ENCODE measurements at regions not wholly inside any gene's neighbourhood (a gene's known extent, or its start where the extent isn't known, plus 50 kb on each side); places are given as distances from the start of the nearest gene placed in this dataset.
"Not testable (repeated sequence)": the region's sequence is repeated elsewhere in the genome, so short reads cannot be mapped to it uniquely, and the experiment has no call there.

DNA sequence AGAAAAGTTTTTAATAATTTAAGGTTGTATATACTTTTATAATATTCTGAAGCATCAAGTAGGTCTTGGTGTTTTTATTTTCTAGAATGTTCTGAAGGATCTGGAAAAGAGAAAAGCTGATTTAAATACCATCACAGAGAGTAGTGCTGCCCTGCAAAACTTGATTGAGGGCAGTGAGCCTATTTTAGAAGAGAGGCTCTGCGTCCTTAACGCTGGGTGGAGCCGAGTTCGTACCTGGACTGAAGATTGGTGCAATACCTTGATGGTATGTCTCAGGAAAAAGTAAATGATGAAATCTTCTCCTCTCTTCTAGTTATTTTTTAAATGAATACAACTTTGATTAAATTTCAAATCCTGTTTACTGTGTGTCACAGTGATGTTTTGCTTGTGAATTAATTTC, 225.7 kb downstream of the UTRN start:
- DNase-seq (ENCODE audit: low read depth in 4 of 4, low spot score in 3 of 4): no peak

DNA sequence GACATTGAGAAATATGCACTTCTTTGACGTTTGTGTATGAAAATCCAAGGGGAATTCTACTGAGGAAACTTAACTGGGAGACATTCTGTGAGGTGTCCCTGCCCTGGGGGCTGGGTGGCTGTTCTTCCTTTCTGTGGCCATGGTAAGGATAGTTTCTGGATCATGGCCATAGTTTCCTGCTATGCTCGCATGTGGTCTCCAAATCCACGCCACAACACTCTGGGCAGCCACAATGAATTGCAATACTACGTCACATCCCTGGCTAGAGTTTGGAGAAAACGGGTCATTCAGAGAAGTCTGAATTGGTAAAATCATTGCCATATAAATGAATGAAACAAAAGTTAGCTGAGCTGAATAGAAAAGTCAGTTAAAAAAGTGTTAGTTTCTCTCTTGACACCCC, 230.6 kb downstream of the UTRN start:
- DNase-seq (ENCODE audit: low read depth in 4 of 4, low spot score in 3 of 4): no peak

DNA sequence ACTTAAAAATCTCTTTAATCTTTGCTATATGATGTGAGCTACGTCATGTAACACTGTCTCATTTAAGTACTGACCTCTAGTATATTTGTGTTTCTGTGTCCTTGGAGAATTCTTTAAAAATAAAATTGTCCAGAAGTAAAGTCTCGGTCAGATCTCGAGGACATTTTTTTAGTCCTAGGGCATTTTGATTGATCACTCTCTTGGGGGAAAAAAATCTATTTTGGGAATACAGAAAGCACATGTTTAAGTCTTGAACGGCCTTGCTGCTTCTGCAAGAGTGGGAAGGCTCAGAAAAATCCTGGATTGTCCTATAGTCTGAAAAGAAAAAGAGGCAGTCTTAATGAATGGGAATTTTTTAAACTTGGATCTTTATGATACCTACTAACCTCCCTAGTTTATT, 234.3 kb downstream of the UTRN start:
- peak; percentile 5 to 43 (median 20) for DNase-seq (ENCODE audit: low read depth in 4 of 4, low spot score in 3 of 4)

DNA sequence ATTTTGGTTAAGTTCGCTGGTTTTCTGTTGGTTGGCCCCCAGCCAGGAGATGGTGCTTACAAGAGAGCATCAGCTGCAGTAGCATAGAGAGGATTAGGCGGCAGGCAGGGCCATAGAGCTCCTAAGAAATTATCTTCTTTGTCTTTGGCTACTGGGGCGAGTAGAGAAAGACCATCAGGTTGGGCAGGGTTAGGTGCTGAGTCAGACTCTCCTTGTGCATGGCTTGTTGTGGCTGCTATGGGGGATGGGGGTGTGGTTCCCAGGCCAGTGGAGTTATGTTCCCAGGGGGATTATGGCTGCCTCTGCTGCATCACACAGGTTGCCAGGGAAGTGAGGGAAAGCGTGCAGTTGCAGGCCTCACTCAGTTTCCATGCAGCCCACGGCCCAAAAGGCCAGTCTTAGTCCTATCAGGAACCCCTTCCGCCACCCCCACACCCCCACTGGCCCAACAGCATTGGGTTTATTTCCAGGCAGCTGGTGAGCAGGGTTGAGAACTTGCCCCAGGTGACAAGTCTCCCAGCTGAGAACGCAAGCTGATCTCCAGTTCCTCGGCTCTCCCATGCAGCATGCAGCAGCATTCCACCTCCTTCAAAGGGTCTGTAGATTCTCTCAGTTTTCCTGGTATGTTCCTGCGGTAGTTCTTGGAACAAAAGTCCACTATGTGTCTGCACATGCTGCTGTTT, 243.7 kb downstream of the UTRN start:
- no peak for DNase-seq (ENCODE audit: low read depth in 4 of 4, low spot score in 3 of 4)

DNA sequence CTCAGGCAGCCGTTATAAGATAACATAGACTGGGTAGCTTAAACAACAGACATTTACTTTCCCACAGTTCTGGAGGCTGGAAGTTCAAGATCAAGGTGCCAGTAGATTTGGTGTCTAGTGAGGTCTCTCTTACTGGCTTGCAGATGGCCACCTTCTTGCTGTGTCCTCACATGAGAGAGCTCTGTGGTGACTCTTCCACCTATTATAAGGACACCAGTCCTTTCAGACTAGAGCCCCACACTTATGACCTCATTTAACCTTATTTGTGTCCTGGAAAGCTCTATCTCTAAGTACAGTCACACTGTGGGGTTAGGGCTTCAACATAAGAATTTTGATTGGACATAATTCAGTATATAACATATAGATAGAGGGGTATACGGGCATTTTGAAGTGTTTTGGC, 245.0 kb downstream of the UTRN start:
- no peak for DNase-seq (ENCODE audit: low read depth in 4 of 4, low spot score in 3 of 4)

DNA sequence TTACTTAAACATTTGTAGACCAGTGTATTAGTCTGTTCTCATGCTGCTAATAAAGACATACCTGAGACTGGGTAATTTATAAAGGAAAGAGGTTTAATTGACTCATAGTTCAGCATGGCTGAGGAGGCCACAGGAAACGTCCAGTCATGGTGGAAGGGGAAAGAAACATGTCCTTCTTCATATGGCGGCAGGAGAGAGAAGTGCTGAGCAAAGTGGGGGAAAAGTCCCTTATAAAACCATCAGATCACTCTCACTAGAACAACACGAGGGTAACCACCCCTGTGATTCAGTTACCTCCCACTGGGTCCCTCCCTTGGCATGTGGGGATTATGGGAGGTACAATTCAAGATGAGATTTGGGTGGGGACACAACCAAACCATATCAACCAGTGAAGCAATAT, 247.1 kb downstream of the UTRN start:
- DNase-seq (ENCODE audit: low read depth in 4 of 4, low spot score in 3 of 4): not testable (repeated sequence)

DNA sequence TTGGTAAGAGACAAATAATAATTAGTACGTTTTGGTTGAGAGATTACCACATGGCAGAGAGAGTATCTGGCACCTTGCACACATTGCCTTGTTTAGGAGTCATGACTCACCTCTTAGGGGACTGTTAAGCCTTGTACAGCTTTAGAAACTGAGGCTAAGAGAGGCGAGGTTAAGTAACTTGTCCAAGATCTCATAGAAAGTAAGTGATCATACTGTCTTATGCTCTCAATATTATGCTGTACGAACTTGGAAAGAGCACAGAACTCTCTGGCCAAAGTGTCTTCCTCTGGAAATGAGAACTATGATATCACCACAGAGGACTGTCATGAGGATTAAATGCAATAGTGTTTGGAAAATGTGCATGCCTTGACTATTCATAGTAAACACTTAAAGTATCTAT, 249.0 kb downstream of the UTRN start:
- DNase-seq (ENCODE audit: low read depth in 4 of 4, low spot score in 3 of 4): no peak

DNA sequence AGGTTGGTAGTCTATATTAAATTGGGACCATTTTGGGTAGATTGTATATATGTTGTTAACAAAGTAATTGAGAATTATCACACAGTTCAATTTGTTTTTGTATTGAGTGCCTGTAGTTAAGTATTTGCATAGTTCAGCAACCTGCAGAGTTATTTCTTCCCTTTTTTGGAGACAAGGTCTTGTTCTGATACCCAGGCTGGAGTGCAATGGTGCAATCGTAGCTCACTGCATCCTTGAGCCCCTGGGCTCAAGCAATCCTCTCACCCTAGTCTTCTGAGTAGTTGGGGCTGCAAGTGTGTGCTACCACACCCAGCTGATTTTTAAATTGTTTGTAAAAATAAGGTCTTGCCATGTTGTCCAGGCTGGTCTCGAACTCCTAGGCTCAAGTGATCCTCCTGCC, 250.5 kb downstream of the UTRN start:
- no peak for DNase-seq (ENCODE audit: low read depth in 4 of 4, low spot score in 3 of 4)

DNA sequence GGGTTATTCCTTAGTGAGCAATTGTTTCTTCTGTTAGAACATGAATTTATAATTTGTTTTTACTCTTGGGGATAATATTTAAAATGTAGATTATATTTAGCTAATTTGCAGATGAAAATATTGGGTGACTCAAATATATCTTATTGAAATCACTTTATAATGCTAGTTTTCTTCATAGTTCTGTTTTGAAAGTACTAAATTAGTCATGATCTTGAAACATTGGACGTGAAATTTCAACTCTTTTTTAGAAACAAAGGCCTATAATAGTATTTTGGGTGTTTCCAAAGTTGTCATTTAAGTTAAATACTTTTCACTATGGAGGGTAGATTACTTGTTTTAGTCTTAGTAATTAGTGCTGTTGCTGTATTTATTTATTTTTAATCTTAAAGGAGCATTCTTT, 250.9 kb downstream of the UTRN start:
- DNase-seq (ENCODE audit: low read depth in 4 of 4, low spot score in 3 of 4): no peak

DNA sequence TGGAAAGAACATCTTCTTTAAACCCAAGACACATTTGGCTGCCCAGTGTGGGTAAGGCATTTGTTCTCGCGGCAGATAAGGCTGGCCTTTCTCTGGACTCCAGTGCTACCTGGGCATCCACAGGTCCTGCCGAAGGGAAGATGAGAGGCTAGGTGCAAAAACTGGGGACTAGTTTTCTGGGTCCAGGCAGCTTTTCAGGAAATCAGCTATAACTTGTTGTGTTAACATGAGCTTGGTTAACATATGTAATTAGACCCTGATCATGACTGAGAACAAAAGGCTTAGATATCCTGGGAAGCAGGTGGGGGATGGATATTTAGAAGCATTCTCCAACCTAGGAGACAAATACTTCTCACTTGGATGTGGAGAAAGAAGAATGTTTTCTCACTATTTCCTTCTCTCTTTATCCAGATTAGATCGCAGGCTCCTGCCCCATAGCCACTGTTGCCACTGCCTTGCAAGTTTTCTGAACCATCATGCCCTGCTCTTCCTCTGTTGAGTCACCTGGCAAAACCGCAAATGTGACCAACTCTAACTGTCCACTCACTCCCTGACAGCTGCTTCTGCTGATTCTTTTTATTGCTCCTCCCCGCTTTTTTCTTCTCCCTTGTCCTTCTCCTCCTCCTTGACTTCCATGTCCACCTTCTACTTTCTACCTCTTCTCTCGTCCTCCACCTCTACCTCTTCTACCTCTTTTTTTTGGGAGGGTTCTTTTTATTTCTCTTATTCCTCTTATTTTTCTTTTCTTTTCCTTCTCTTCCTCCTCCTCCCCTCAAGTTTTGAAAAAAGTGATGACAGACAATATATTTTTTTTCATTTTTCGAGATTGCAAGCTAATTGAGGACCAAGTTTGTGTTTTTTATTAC, 258.1 kb downstream of the UTRN start:
- no peak for DNase-seq (ENCODE audit: low read depth in 4 of 4, low spot score in 3 of 4)

DNA sequence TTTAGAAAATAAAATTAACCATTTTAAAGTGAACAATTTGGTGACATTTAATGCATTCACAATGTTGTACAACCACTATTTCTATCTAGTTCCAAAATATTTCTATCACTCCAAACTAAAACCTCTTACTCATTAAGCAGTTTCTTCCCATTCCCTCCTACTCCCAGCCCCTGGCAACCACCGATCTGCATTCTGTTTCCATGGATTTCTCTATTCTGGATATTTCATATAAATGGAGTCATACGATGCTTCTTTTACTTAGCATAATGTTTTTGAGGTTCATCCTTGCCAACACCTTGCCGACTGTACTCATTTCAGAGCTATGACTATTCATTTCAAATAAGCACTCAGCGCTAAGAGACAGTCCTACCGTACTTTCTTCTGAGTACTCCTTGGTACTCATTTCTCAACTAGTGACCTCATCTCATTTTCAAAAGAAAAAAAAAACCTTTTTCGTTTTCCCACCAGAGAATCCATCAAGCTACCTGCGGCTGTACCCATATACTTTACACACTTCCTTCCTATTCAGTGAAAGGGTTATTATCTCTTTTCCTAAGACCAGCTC, 259.2 kb downstream of the UTRN start:
- DNase-seq (ENCODE audit: low read depth in 4 of 4, low spot score in 3 of 4): no peak

DNA sequence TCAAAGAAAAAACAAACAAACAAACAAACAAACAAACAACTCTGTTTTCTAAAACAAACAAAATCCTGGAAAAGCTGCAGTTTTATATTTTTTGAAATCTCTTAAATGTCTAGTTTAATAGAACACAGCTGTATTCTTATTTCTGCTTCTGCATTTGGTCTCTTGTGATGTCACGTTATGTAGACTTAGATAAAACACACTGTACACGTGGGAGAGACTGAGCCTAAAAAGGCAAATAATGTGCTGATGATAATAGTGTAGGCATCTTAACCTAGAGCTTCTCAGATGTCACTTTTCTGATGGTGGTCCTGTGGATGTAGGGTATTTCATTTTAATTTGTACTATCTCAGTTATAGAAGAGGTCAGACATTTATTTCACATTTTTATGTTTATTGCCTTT, 261.7 kb downstream of the UTRN start:
- DNase-seq (ENCODE audit: low read depth in 4 of 4, low spot score in 3 of 4): no peak

DNA sequence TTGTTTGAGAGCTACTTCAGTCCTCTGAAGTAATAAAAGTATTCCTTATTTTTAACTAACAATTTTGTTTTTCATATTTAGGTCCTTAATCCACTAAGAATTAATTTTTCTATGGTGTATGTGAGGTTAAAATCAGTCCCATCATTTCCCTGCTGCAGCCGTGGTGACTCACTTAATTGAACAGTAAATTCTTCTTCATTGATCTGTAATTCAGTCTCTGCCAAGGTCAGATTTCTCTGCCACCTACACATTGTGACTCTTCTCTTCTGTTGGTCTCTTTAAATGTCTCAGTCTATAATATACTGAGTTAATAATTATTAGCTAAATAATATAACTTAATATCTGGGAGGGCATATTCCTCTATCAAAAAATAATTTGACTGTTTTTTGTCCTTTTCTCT, 262.3 kb downstream of the UTRN start:
- no peak for DNase-seq (ENCODE audit: low read depth in 4 of 4, low spot score in 3 of 4)

DNA sequence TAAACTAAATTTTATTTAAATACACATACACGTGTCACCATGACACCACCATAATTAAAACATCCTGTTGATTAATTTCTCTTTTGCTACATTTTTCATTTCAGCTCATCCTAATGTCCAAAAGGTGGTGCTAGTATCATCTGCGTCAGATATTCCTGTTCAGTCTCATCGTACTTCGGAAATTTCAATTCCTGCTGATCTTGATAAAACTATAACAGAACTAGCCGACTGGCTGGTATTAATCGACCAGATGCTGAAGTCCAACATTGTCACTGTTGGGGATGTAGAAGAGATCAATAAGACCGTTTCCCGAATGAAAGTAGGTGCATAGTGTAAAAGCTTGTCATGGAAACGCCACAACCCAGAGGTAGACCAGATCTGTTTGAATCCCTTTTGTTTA, 263.4 kb downstream of the UTRN start:
- no peak for DNase-seq (ENCODE audit: low read depth in 4 of 4, low spot score in 3 of 4)

DNA sequence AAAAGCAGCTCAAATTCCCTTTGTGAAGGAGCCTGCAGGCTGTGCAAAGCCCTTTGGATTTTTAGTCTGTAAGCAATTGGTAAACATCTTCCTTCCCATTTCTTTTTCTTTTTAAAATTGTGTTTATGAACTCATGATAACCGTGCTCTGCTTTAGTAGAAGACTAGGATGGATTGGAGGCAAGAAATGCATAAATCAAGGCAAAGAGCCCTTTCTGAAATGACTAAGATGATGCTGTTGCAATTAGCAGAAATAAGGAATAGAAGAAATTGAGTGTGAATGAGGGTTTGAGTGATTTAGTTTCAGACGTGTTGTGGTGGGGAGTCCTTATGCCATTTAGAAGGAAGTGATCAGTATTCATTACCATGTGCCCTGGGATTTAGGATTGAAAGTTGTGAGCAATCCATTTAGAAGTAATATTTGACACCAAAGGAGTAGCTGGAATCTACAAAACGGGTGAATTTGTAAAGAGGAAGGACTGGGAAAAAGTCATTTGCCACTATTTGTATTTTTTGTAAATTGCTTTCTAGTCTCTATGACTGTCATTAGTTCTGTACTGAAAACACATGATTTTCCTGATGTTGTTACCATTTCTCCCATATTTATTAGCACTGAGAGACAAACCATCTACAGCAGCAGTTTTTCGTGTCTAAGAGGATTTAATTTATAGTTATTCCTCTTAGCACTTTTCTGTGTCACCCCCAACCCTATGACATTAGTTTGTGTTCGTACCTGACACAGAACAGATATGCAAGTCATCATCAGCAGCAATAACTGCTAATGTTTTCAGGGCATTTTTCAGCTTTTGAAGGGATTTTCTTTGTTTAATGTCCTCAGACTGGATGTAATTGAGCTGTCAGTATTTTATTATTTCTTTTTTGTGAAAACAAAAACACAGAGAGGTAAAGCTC, 265.0 kb downstream of the UTRN start:
- no peak for DNase-seq (ENCODE audit: low read depth in 4 of 4, low spot score in 3 of 4)

DNA sequence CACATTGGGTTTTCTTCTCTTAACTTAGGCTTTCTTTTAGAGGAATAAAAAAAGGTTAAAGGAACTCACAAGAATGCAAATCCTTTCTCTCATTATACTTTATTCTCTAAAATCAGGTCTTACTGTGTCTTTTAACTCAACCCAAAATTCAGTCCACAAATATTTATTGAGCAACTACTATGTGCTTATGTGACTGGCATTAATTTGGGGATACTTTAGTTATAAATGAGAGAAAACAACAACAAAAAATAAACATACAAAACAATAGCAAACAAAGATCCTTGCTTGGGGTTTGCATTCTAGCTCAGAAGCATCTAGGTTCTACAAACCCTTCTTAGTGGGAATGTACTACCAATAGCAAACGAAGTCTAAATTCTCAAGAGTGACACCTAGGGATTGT, 266.2 kb downstream of the UTRN start:
- DNase-seq (ENCODE audit: low read depth in 4 of 4, low spot score in 3 of 4): no peak

DNA sequence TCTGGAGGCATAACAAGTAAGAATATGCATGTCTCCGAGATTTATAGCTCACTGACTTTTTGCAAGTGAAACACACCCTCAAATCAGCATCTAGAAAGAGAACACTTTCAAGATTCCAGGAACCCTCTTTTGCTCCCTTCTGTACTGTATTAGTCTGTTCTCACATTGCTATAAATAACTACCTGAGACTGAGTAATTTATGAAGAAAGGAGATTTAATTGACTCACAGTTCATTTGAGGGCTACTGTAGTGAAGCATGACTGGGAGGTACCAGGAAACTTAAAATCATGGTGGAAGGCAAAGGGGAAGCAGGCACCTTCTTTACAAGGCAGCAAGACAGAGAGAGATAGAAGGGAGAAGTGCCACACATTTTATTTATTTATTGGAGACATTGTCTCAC, 269.9 kb downstream of the UTRN start:
- DNase-seq (ENCODE audit: low read depth in 4 of 4, low spot score in 3 of 4): no peak

DNA sequence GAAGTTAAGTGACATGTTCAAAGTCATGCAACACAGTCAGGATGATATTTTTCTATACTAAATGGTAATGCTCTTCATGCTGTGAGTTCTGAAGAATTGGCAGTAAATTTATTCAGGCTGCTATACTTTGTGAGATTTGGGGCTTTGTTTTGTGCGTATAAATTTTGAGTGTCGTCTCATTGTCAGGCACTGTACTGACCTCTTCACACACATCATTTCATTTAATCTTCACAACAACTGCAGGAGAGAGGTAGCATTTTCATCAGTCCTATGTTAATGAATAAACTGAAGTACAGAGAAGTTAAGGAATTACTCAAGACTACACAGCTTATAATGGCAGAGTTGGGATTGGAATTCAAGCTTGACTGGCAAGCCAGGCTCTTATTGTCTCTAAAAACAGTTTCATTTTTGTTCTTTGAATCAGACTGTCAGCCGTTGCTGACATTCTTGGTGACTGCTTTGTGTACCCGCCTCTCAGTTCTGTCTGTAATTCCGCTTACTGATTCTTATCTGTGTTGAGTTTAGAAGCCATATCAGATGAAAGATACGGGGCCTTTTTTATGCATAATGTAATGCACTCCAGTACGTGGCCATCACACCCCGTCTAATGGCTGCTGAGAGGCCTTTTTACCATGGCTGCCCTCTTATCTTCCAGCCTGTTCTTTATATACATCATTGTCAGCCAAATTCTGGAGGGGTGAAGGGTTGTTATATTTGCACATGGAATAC, 274.9 kb downstream of the UTRN start:
- DNase-seq (ENCODE audit: low read depth in 4 of 4, low spot score in 3 of 4): no peak

DNA sequence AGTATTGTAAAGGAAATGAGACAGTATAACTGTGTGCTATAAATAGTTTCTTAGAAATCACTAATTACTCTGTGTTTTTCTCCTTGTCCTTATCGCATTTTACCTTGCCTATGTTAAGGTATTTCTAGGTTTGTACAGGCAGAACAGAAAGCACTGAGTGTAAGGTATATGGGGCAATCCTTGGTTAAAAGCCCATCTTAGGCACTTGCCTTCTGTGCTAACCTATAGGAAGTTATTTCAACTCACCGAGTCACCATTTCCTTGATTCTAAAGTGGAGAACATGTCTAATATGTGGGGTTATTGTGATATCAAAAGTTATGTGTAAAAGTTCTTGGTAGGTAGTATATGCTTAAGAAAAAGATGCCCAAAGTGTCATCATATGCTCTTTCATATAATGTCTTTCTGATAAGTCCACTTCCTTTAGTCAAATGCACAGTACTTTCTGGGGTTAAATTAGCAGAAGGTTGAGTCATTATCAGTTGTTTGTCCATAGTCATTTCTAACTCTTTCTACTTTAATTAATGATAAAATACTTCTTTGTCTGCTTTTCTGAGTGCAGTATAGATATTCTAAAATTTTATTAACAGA, 276.4 kb downstream of the UTRN start:
- no peak for DNase-seq (ENCODE audit: low read depth in 4 of 4, low spot score in 3 of 4)

DNA sequence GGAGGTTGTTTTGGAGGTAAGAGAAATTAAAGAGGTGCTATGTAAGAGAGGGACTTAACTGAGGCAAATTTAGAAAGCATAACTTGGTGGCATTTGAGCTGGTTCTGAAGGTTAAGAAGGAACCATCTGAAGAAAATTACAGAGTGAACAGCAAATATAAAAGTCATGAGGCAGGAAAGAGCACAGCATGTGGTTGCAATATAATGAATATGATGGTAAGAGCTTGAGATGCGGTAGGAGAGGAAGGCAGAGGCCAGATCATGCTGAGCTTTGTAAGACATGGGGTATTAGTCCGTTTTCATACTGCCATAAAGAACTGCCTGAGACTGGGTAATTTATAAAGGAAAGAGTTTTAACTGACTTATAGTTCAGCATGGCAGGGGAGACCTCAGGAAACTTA, 279.1 kb downstream of the UTRN start:
- DNase-seq (ENCODE audit: low read depth in 4 of 4, low spot score in 3 of 4): no peak
